ENCODE measurements at regions not wholly inside any gene's neighbourhood (a gene's known extent, or its start where the extent isn't known, plus 50 kb on each side); places are given as distances from the start of the nearest gene placed in this dataset.
"Not testable (repeated sequence)": the region's sequence is repeated elsewhere in the genome, so short reads cannot be mapped to it uniquely, and the experiment has no call there.

- DNase-seq (ENCODE audit: low read depth in 4 of 4, low spot score in 3 of 4), result no peak
Observed at GRCh38 chr6:33897189-33897780, 93.5 kb upstream of the MLN start.

- no peak for DNase-seq (ENCODE audit: low read depth in 4 of 4, low spot score in 3 of 4)
Observed at GRCh38 chr6:33896391-33897188, 92.8 kb upstream of the MLN start.

- DNase-seq (ENCODE audit: low read depth in 4 of 4, low spot score in 3 of 4), result no peak
Observed at GRCh38 chr6:33895988-33896387, 92.2 kb upstream of the MLN start.

GRCh38 chr6:33895296-33895695 lies 91.5 kb upstream of the MLN start:
- DNase-seq (ENCODE audit: low read depth in 4 of 4, low spot score in 3 of 4), result no peak

GRCh38 chr6:33894438-33894837 lies 90.6 kb upstream of the MLN start:
- no peak for DNase-seq (ENCODE audit: low read depth in 4 of 4, low spot score in 3 of 4)

- no peak for DNase-seq (ENCODE audit: low read depth in 4 of 4, low spot score in 3 of 4)
Observed at GRCh38 chr6:33892581-33893346, 89.0 kb upstream of the MLN start.

GRCh38 chr6:33888664-33889200 lies 84.9 kb upstream of the MLN start:
- no peak for DNase-seq (ENCODE audit: low read depth in 4 of 4, low spot score in 3 of 4)

- no peak for DNase-seq (ENCODE audit: low read depth in 4 of 4, low spot score in 3 of 4)
Observed at GRCh38 chr6:33888183-33888582, 84.4 kb upstream of the MLN start.

- DNase-seq (ENCODE audit: low read depth in 4 of 4, low spot score in 3 of 4), result peak in 1 of 4 donors; percentile 40
Observed at GRCh38 chr6:33886673-33887144, 82.9 kb upstream of the MLN start.

- DNase-seq (ENCODE audit: low read depth in 4 of 4, low spot score in 3 of 4), result no peak
Observed at GRCh38 chr6:33885132-33886057, 81.6 kb upstream of the MLN start.

GRCh38 chr6:33883621-33884020 lies 79.8 kb upstream of the MLN start:
- not testable (repeated sequence) for DNase-seq (ENCODE audit: low read depth in 4 of 4, low spot score in 3 of 4)

- DNase-seq (ENCODE audit: low read depth in 4 of 4, low spot score in 3 of 4), result no peak
Observed at GRCh38 chr6:33882154-33882553, 78.4 kb upstream of the MLN start.

- DNase-seq (ENCODE audit: low read depth in 4 of 4, low spot score in 3 of 4), result no peak
Observed at GRCh38 chr6:33880766-33881165, 77.0 kb upstream of the MLN start.

GRCh38 chr6:33880104-33880678 lies 76.4 kb upstream of the MLN start:
- DNase-seq (ENCODE audit: low read depth in 4 of 4, low spot score in 3 of 4), result no peak

- DNase-seq (ENCODE audit: low read depth in 4 of 4, low spot score in 3 of 4), result no peak
Observed at GRCh38 chr6:33878562-33878961, 74.8 kb upstream of the MLN start.

GRCh38 chr6:33877982-33878535 lies 74.3 kb upstream of the MLN start:
- no peak for DNase-seq (ENCODE audit: low read depth in 4 of 4, low spot score in 3 of 4)

- no peak for DNase-seq (ENCODE audit: low read depth in 4 of 4, low spot score in 3 of 4)
Observed at GRCh38 chr6:33875696-33876095, 71.9 kb upstream of the MLN start.

- no peak for DNase-seq (ENCODE audit: low read depth in 4 of 4, low spot score in 3 of 4)
Observed at GRCh38 chr6:33875141-33875581, 71.4 kb upstream of the MLN start.

GRCh38 chr6:33874136-33874760 lies 70.4 kb upstream of the MLN start:
- DNase-seq (ENCODE audit: low read depth in 4 of 4, low spot score in 3 of 4), result no peak

All from right renal pelvis (tissue), 4 donors.